Muscle layer of colon (tissue), 2 donors: ENCODE measurements at regions not wholly inside any gene's neighbourhood (a gene's known extent, or its start where the extent isn't known, plus 50 kb on each side); places are given as distances from the start of the nearest gene placed in this dataset.

Experiments used
- H3K27ac ChIP-seq: one replicate; pipeline ENCODE4 v1.7.0; 2013; ENCODE audit warnings: low read depth, mild to moderate bottlenecking, low read length, moderate library complexity
- H3K27me3 ChIP-seq, 2 donors: one replicate each; pipeline ENCODE4 v1.7.0; 2013; ENCODE audit warnings: low read length in 2 of 2, mild to moderate bottlenecking in 2 of 2; ENCODE audit not compliant: insufficient read depth in 2 of 2, control insufficient read depth in 1 of 2
- H3K36me3 ChIP-seq: one replicate; pipeline ENCODE4 v1.7.0; 2013; ENCODE audit warnings: mild to moderate bottlenecking, low read length; ENCODE audit not compliant: insufficient read depth
- H3K4me1 ChIP-seq: one replicate; pipeline ENCODE4 v1.7.0; 2013; ENCODE audit warnings: mild to moderate bottlenecking, low read length; ENCODE audit not compliant: insufficient read depth
- H3K4me3 ChIP-seq, 2 donors: one replicate each; pipeline ENCODE4 v1.7.0; 2013; ENCODE audit warnings: low read length in 2 of 2, low read depth in 1 of 2, mild to moderate bottlenecking in 1 of 2, moderate library complexity in 1 of 2
- H3K9ac ChIP-seq: one replicate; pipeline ENCODE4 v1.7.0; 2013; ENCODE audit warnings: low read length
- H3K9me3 ChIP-seq: one replicate; pipeline ENCODE4 v1.7.0; 2013; ENCODE audit warnings: mild to moderate bottlenecking, low read length
- donor health status: abdominal sarcoma.
- donor health status: Adenocarcinoma of cecum.

DNA sequence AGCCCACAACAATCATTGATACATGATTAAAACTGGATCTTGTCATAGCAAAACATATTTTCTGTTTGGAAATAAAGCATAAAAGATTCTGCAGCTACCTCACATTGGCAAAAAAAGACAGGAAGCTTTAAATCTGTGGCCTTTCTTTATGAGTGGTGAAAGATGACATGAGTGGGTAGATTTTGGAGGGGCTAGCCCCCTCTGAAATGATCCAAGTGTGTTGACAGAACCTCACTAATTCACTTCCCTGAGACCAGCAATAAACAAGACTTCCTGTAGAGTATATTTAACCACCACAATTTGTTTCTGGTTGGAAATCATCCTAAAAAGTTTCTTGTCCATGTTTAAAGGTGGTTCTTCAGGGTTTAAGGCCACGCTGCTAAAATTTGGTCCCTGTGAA lies 530.8 kb downstream of the SPATA31D1 start:
- no peak overlapping the region for H3K4me3 ChIP-seq
- no peak overlapping the region for H3K9ac ChIP-seq
- H3K27me3 ChIP-seq, result no peaks in the 10 kb centered on the region
- H3K27ac ChIP-seq, result no peak overlapping the region
- peaks cover 22% of the 10 kb centered on the region for H3K4me1 ChIP-seq
- H3K9me3 ChIP-seq, result no peaks in the 10 kb centered on the region
- no peaks in the 10 kb centered on the region for H3K36me3 ChIP-seq

DNA sequence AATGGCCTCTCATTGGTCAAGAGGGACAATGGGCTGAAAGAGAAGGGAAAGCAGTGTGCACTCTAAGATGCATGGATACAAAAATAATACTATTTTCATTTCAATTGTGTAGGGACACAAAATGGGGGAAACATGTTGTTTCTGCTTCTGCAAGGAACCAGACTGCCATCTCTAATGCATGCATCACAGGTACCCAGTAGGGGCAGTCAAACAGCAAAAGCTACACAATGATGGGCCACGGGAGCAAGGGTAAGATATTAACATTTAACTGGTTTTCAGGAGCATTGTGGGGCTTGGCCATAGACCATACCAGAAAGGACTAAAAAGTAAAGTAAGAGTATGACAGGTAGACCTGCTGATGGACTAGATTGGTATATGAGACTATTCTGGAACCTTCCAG lies 535.8 kb downstream of the SPATA31D1 start:
- Histone ChIP-seq H3K27me3 (no peaks in the 10 kb centered on the region), H3K27ac (no peak overlapping the region), H3K9me3 (no peaks in the 10 kb centered on the region), H3K36me3 (no peaks in the 10 kb centered on the region), H3K4me3 (no peak overlapping the region), H3K4me1 (peaks cover 6% of the 10 kb centered on the region), H3K9ac (no peak overlapping the region)

GRCh38 chr9:82526577-82526976 lies 536.4 kb downstream of the RASEF start:
- Histone ChIP-seq H3K9ac (no peak overlapping the region), H3K4me1 (no peaks in the 10 kb centered on the region), H3K36me3 (no peaks in the 10 kb centered on the region), H3K27me3 (no peaks in the 10 kb centered on the region), H3K4me3 (no peak overlapping the region), H3K9me3 (no peaks in the 10 kb centered on the region), H3K27ac (no peak overlapping the region)

- Histone ChIP-seq H3K36me3 (no peaks in the 10 kb centered on the region), H3K9ac (no peak overlapping the region), H3K27me3 (no peaks in the 10 kb centered on the region), H3K4me3 (no peak overlapping the region), H3K27ac (no peak overlapping the region), H3K4me1 (no peaks in the 10 kb centered on the region), H3K9me3 (no peaks in the 10 kb centered on the region)
These were observed 531.1 kb downstream of the RASEF start for GRCh38 chr9:82531795-82532194.

DNA sequence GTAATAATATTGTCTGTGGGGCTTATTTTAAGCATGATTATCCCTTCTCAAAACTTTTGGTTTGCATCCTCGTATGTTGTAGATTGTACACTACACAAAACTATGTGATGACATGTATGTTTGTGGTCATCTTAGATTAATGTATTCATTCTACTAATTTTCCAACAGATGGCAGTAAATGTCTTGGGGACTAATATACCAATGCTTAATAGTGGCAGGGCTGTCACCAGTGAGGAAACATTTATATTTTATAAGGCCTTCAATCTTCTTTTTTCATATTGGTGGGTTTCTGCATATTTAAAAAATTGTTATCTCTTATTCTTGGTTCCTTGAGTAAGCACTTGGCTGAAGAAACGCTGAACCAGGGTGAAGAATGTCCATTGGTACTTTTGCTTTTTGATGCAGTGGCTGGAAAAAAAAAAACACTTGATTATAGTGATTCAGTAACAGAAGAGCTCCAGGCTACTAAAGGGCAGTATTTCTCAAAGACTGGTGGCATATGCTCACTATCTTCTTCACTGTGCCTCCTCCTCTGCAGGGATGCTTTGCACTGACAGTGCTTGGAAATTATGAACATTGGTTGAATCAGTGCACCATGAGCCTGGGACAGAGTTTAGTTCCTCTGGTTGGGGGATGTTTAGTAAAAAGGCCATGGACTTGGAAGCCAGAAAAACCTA lies 530.3 kb downstream of the RASEF start:
- H3K9ac ChIP-seq, result no peak overlapping the region
- no peak overlapping the region for H3K27ac ChIP-seq
- H3K36me3 ChIP-seq, result no peaks in the 10 kb centered on the region
- no peaks in the 10 kb centered on the region for H3K27me3 ChIP-seq
- no peaks in the 10 kb centered on the region for H3K9me3 ChIP-seq
- no peaks in the 10 kb centered on the region for H3K4me1 ChIP-seq
- H3K4me3 ChIP-seq, result no peak overlapping the region

GRCh38 chr9:82535432-82535998 lies 527.4 kb downstream of the RASEF start:
- Histone ChIP-seq H3K27ac (no peak overlapping the region), H3K4me3 (no peak overlapping the region), H3K9me3 (no peaks in the 10 kb centered on the region), H3K9ac (no peak overlapping the region), H3K27me3 (no peaks in the 10 kb centered on the region), H3K4me1 (no peaks in the 10 kb centered on the region), H3K36me3 (no peaks in the 10 kb centered on the region)

DNA sequence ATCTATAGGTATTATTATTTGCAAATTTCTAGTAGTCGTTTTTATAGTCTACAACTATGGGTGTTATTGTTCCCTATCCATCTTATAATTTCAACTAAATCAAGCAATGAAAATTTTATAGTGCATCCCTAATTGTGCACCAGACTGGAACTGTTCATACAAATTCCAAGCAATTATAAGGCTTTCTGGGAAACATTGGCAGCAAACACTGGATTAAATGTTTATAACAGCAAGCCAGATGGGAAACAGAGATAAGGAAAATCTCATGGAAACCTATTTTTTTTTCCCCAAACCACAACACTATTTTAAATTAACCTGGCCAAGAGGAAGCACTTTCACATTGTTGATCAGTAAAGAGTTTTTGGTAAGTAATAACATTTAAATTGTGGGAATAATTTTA lies 524.3 kb downstream of the RASEF start:
- Histone ChIP-seq H3K36me3 (no peaks in the 10 kb centered on the region), H3K27me3 (no peaks in the 10 kb centered on the region), H3K4me1 (no peaks in the 10 kb centered on the region)

GRCh38 chr9:82539146-82539545 lies 523.8 kb downstream of the RASEF start:
- Histone ChIP-seq H3K9me3 (no peaks in the 10 kb centered on the region), H3K4me3 (no peak overlapping the region), H3K27me3 (no peaks in the 10 kb centered on the region), H3K9ac (no peak overlapping the region), H3K36me3 (no peaks in the 10 kb centered on the region), H3K27ac (no peak overlapping the region), H3K4me1 (no peaks in the 10 kb centered on the region)

More for the DNA sequence above, 524.3 kb downstream of the RASEF start:
- no peak overlapping the region for H3K4me3 ChIP-seq
- no peak overlapping the region for H3K27ac ChIP-seq
- no peaks in the 10 kb centered on the region for H3K9me3 ChIP-seq
- H3K9ac ChIP-seq, result no peak overlapping the region

DNA sequence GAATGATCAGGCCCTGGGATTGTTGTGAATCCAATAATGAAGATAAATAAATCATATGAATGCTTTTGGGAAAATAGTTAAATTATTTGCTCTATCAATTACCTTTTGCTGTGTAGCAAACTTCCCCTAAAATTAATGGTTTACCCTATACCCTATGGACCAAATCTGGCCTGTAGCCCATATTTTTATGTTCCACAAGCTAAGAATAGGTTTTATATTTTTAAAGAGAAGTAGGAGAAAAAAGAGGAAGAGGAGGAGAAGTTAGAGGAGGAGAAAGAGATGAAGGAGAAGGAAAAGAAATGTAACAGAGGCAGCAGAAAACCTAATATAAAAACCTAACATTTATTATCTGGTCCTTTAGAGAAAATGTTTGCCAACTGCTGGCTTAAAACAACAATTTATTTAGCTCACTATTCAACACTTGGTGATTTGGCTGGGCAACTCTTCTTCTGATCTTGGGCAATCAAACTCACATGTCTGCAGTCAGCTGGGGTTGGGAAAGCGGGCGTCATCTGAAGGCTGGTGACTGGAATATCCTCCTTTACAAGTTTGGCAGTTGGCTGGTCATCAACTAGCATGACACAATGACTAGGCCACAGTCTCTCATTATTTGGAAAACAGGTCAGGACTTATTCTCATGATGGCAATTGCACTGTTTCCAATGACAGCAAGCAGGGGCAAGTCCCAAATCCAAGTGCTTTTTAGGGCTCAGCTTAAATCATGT lies 522.9 kb downstream of the RASEF start:
- H3K27ac ChIP-seq, result no peak overlapping the region
- no peaks in the 10 kb centered on the region for H3K27me3 ChIP-seq
- H3K36me3 ChIP-seq, result no peaks in the 10 kb centered on the region
- H3K9ac ChIP-seq, result no peak overlapping the region
- H3K4me1 ChIP-seq, result no peaks in the 10 kb centered on the region
- H3K4me3 ChIP-seq, result no peak overlapping the region
- no peaks in the 10 kb centered on the region for H3K9me3 ChIP-seq

DNA sequence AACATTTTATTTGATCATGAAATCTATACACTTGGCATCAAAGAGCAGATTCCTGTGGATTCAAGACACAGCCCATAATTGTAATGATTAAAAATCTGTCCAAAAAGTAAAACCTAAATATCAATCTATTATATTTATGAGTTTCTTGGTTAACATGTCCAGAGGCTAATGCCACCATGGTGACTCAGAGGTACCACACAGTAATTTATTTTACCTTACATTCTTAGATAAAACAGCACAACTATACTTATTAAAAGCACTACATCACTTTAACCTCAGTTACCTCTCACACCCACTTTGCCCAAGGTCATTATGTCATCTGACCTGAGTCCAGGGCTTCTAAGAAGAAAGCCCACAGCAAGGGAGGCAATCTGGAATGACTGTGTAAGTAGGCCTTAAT lies 519.2 kb downstream of the RASEF start:
- Histone ChIP-seq H3K4me1 (no peaks in the 10 kb centered on the region), H3K4me3 (no peak overlapping the region), H3K36me3 (no peaks in the 10 kb centered on the region), H3K27ac (no peak overlapping the region), H3K9me3 (no peaks in the 10 kb centered on the region), H3K27me3 (no peaks in the 10 kb centered on the region), H3K9ac (no peak overlapping the region)

- Histone ChIP-seq H3K9ac (no peak overlapping the region), H3K27ac (no peak overlapping the region), H3K4me3 (no peak overlapping the region), H3K4me1 (no peaks in the 10 kb centered on the region), H3K36me3 (no peaks in the 10 kb centered on the region), H3K27me3 (no peaks in the 10 kb centered on the region), H3K9me3 (no peaks in the 10 kb centered on the region)
These were observed 516.8 kb downstream of the RASEF start for GRCh38 chr9:82546136-82546535.

DNA sequence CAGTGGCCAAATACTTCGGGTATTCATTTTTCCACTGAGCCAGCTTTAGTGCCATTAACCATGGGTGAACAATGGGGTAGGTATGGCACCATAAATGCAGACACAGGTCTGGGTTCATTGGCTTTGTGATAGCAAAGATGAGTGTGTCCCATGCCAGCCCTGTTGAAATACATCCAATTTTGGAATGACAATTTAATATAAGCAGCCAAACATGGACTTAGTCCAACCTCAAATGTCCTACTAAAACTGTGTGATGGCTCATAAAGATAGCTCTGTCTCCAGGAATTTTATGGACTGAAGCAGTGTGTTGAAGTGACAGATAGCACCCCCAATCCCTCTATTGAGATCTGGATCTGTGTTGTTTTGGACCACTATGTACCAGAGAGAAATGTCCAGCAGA lies 514.9 kb downstream of the RASEF start:
- Histone ChIP-seq H3K9ac (no peak overlapping the region), H3K27me3 (no peaks in the 10 kb centered on the region), H3K27ac (no peak overlapping the region), H3K36me3 (no peaks in the 10 kb centered on the region), H3K9me3 (no peaks in the 10 kb centered on the region), H3K4me1 (no peaks in the 10 kb centered on the region), H3K4me3 (no peak overlapping the region)
